Left cardiac atrium (tissue), 4 donors: ENCODE measurements at regions not wholly inside any gene's neighbourhood (a gene's known extent, or its start where the extent isn't known, plus 50 kb on each side); places are given as distances from the start of the nearest gene placed in this dataset.
"Not testable (repeated sequence)": the region's sequence is repeated elsewhere in the genome, so short reads cannot be mapped to it uniquely, and the experiment has no call there.

Source experiments
- ATAC-seq, 2 donors: fragments of 200-7000 bp; cut with Tn5 transposase; one replicate each; pipeline ENCODE4 v1.9.1; 2020; ENCODE audit warnings: mild to moderate bottlenecking in 2 of 2, moderate library complexity in 2 of 2
- DNase-seq: peaks from one replicate; pipeline ENCODE4 v3.0.0-alpha.2; 2020
- intact Hi-C, 2 donors: fragments of 100-400 bp; cut with DNase I; formaldehyde crosslinking; loops; one replicate each; pipeline versions ENCODE4 v1.14.1 to v1.15.1; 2022 to 2023
- donor health status: DM: no; HTN: yes; CAD: no.
- donor health status: DM: no; HTN: yes; CAD: no; lungs with severe emphysema.
- donor health status: DM: yes; HTN: yes; CAD: no.
- donor health status: Dilated cardiomyopathy.

DNA sequence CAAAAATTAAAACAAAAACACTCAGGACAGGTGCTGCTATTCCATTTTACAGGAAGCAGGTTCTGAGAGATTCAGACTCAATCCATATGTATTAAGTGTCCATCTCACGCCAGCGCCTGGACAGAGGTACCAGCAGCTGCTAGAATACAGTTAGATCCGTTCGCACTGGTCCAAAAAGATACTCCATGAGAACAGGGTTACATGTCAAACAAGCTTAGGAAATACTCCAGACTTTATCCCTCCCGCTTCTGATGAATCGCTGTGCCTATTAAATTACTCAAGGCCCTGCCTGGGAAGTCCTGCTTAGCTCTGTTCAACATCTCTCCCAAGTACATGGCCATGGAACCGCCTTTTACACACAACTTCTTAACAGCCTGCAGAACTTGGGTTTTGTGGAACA lies 50.2 kb upstream of the SLC35C1 start:
- DNase-seq (no peak), ATAC-seq (peak; percentile 12 to 56)
- intact Hi-C loops, result no loop called here

- ATAC-seq, result peak; percentile 90
- intact Hi-C loops, result no loop called here
- peak; percentile 53 for DNase-seq
These were observed 50.7 kb upstream of the SLC35C1 start for GRCh38 chr11:45754261-45754709.

DNA sequence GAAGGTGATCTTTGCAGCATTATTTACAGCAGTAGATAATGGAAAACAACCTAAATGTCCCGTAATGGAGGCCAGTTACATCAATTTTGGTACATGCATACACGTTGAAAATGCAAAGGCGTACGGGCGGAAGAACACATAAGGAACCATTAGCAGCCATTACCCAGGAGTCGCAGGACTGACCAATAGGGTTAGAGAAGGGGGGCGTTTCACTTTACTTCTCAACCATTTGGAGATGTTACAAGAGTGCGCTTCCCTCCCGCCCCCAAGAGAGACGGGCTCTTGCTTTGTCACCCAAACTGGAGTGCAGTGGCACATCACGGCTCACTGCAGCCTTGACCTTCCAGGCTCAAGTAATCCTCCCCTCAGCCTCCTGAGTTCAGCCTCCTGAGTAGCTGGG lies 52.8 kb upstream of the SLC35C1 start:
- ATAC-seq, result no peak
- intact Hi-C loops, result no loop called here

DNA sequence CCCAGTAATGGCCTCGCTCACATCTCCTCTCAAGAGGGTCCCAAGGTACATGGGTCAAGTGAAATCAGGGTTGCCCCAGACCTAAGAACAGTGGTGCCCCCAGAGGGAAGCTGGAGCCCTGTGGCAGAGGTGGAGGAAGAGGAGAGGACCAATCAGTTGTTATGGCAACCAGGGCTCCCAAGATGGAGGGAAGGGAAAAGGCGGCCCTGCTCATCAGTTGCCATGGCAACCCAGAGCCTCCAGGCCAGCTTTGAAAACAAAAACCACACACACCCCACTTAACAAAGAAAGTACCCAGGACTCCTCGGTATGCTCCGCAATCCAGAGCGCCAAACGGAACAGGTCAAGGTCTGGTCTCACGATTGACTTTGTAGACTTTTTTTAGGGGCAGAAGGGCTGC lies 53.5 kb upstream of the SLC35C1 start:
- intact Hi-C loops, result no loop called here
- no peak for ATAC-seq
- DNase-seq, result no peak

More for the DNA sequence above, 52.8 kb upstream of the SLC35C1 start:
- no peak for DNase-seq

DNA sequence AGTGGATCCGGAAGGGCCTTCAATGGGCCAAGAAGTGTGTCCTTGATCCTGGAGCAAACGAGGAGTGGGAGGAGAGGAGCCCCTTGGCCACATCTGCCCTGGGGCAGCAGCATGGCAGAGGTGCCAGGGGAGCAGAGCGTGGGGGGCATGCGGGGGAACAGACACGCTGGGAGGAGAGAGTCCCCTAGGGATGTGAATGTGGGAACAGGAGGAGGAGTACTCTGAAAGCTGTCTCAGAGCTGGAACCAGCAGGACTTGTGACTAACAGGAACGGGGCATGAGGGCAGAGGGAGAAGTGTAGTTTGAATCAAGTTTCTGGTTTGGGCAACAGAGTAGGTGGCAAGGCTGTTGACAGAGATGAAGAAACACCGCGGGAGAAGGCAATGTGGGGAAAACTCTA lies 54.5 kb upstream of the SLC35C1 start:
- intact Hi-C loops, result no loop called here
- no peak for ATAC-seq
- DNase-seq, result no peak

GRCh38 chr11:45748801-45749200 lies 56.1 kb upstream of the SLC35C1 start:
- intact Hi-C loops, result no loop called here
- DNase-seq, result no peak
- ATAC-seq, result no peak

DNA sequence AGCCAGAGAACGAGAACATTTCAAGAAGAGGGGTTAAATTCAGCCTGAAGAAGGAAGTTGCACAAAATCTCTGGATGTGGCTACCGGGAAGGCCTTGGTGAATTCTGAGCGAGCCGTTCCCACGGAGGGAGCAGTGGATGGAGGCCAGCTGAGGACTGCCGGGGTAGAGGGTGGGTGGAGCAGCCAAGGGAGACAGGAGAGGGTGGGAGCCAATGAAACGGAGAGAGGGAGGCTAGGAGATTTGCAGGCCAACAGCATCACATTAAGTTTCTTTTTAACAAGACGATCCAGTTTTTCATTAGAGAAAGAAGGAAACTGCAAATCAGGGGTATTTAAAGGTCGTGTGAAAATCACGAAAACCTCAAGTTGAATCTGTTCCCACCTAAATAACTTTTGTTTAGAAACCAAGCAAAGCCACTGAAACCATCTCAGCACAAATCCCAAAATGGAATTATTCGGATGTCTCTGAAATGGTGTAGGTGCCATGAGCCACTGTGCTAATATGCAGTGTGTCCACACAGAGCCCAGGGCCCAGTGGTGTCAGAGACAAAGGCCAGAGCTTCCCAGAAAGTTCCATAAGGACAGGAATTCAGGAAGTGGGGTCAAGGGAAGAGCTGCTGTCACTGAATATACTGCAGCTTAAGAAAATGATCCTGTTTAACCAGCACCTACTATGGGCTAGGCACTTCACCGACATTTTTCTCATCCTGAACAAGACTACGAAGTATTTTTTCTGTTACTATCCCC lies 59.7 kb upstream of the SLC35C1 start:
- peak; percentile 94 for ATAC-seq
- intact Hi-C loops, result no loop called here
- peak; percentile 76 for DNase-seq

DNA sequence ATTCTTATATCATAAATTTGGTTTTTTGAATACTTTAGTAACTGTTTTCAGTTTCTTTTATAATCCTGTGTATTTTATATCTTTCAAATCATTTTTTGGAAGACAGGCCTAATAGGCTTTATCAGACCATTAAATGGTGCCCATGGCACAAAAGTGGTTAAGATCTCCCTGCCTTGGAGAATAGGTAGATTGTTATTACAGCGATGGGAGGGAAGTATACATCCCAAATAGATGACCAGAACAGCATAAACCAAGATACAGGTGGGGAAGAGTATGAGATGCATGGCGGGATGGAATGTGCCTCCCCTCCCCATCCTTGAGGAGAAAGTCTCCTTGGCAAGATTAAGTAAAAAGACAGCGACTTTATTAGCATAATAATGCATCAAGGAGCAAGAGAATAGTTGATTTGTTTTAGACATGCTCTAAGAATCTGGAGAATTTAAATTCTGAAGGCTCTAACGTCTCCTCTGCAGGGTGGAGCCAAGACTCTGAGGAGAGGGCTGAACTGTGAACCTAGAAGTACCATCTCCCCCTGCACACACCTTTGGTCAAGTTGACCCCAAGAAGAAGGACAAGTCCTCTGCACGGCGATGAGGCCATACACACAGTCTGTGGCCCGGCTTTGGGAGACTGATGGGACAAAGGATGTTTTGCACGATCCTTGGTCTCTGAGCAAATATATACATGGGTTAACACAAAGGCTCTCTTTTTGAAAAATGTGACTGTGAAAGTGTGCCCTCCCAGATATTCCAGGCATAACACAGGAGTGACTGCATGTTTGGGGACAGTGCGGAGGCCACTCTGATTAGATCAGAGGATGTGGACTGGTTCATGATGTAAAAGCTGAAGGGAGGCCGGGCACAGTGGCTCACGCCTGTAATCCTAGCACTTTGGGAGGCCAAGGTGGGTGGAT lies 61.1 kb upstream of the SLC35C1 start:
- DNase-seq, result no peak
- no peak for ATAC-seq
- intact Hi-C loops, result no loop called here

DNA sequence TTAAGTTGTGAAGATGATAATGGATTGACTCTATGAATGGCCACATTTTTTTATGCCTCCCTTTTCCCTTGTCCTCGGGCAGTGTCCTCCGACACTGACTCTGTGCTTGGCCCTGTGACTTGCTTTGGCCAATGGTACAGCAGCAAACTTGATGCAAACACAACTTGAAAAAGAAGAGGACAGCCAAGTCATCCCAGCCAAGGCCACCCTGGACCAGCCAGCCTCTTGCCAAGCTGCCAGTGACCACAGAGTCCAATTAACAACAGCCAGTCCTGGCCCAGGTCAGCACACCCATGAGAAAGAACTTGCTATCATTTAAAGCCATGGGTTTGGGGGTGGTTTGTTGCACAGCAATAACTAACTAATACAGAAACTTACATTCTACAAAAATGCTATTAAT lies 63.4 kb upstream of the SLC35C1 start:
- ATAC-seq (no peak), DNase-seq (no peak)
- intact Hi-C loops, result no loop called here

GRCh38 chr11:45741032-45741431 lies 63.9 kb upstream of the SLC35C1 start:
- ATAC-seq (peak in 1 of 2 donors; percentile 16), DNase-seq (no peak)
- intact Hi-C loops, result no loop called here

DNA sequence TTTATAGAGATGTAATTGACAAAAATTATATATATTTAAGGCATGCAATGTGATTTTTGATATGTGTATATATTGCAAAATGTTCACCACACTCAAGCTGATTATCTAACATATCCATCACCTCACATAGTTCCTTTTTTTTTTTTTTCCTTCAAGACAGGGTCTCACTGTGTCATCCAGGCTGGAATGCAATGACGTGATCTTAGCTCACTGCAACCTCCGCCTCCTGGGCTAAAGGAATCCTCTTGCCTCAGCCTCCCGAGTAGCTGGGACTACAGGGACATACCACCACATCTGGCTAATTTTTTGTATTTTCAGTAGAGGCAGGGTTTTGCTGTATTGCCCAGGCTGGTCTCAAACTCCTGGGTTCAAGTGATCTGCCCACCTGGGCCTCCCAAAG lies 65.1 kb upstream of the SLC35C1 start:
- intact Hi-C loops, result no loop called here
- DNase-seq (no peak), ATAC-seq (no peak)

DNA sequence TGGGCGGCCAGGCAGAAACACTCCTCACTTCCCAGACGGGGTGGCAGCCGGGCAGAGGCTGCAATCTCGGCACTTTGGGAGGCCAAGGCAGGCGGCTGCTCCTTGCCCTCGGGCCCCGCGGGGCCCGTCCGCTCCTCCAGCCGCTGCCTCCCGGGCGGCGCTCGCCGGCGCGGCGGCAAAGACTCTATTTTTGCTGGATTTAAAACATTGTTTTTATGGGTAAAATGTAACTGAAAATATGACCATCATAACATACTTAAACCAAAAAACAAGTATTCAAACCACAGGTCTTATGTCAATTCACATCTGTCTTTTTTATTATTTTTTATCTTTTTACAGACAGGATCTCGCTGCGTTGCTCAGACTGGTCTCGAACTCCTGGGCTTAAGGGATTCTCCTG lies 65.9 kb upstream of the SLC35C1 start:
- DNase-seq, ATAC-seq, intact Hi-C loops: not testable (repeated sequence)

DNA sequence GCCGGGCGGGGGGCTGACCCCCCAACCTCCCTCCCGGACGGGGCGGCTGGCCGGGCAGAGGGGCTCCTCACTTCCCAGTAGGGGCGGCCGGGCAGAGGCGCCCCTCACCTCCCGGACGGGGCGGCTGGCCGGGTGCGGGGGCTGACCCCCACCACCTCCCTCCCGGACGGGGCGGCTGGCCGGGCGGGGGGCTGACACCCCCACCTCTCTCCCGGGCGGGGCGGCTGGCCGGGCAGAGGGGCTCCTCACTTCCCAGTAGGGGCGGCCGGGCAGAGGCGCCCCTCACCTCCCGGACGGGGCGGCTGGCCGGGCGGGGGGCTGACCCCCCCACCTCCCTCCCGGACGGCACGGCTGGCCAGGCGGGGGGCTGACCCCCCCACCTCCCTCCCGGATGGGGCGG lies 66.8 kb upstream of the SLC35C1 start:
- ATAC-seq, DNase-seq, intact Hi-C loops: not testable (repeated sequence)

DNA sequence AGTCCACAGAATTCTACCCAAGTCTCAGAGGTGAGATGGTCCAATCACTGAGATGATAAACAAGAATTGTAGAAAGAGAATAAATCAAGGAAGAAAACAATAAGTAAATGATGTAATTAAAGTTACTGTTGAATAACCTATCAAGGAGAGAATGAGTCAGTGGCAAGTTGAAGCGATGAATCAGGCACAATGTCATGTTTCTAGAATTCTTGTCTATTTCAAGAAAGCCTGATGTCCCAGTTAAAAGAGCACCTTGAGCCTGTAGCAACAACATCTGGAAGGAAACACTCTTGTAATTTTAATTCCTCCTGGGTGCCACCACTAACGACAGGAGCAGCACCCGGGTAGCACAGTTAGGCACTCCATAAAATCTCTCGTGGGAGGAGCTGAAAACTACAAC lies 67.9 kb upstream of the SLC35C1 start:
- ATAC-seq, result no peak
- intact Hi-C loops, result no loop called here

DNA sequence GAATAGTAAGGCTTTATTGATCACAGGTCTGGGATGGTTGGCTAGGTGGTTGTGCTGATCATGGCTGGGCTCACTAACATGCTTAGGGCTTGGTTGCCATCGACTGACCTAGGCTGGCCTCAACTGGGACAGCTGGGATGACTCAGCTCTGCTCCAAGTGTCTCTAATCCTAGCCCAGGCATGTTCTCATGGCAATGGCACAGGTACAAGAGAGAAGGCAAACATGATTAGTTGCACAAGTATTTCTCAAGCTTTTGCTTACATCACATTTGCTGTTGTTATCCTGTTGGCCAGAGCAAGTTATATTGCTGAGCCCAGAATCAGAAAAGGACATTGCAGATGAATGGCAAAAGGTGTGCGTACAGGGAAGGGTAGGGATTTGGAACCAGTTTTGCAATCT lies 68.5 kb upstream of the SLC35C1 start:
- ATAC-seq (peak; percentile 47 to 86), DNase-seq (no peak)
- intact Hi-C loops, result no loop called here

More for the DNA sequence above, 67.9 kb upstream of the SLC35C1 start:
- DNase-seq, result no peak

GRCh38 chr11:45733176-45733575 lies 67.8 kb upstream of the CHST1 start:
- DNase-seq, result no peak
- intact Hi-C loops, result no loop called here
- no peak for ATAC-seq

DNA sequence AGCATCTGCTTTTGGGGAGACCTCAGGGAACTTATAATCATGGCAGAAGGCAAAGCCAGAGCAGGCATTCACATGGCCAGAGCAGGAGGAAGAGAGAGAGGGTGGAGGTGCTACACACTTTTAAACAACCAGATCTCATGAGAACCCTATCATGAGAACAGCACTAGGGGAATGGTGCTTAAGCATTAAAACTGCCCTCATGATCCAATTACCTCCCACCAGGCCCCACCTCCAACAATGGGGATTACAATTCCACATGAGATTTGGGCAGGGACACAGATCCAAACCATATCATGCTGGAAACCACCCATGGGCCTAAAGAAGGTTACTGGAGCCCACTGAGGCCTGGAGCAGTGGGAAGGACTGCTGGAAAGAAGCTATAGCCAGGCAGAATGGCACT lies 66.9 kb upstream of the CHST1 start:
- DNase-seq, result no peak
- intact Hi-C loops, result no loop called here
- no peak for ATAC-seq

DNA sequence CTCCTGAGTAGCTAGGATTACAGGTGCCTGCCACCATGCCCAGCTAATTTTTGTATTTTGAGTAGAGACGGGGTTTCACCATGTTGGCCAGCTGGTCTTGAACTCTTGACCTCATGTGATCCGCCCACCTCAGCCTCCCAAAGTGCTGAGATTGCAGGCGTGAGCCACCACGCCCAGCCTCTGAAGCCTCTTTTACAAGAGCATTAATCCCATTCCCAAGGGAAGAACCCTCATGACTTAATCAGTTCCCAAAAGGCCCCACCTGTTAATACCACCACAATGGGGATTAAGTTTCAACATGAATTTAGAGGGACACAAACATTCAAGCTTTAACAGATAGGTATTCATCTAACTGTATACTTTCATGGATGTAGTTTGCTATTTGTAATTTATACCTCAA lies 65.7 kb upstream of the CHST1 start:
- DNase-seq, intact Hi-C loops, ATAC-seq: not testable (repeated sequence)

GRCh38 chr11:45730014-45730413 lies 64.6 kb upstream of the CHST1 start:
- ATAC-seq, result no peak
- DNase-seq, result no peak
- intact Hi-C loops, result no loop called here

- intact Hi-C loops, result no loop called here
- ATAC-seq, result no peak
These were observed 61.2 kb upstream of the CHST1 start for GRCh38 chr11:45726493-45727054.

More at GRCh38 chr11:45726493-45727054, 61.2 kb upstream of the CHST1 start:
- no peak for DNase-seq
